PFSK-1 (cell line): ENCODE measurements at regions not wholly inside any gene's neighbourhood (a gene's known extent, or its start where the extent isn't known, plus 50 kb on each side); places are given as distances from the start of the nearest gene placed in this dataset.

ENCODE experiments used
- FOXP2 ChIP-seq: optimal IDR thresholded peaks from 2 replicates; pipeline ENCODE3; 2011; ENCODE audit warnings: borderline replicate concordance, control low read depth, inconsistent platforms; ENCODE audit not compliant: insufficient read depth; ENCODE audit errors: extremely low read length, extremely low read depth
- POLR2AphosphoS5 ChIP-seq: IDR thresholded peaks from 2 replicates; pipeline ENCODE4 v1.6.1; 2012; ENCODE audit warnings: low read depth, mild to moderate bottlenecking, control low read depth, low read length, moderate library complexity
- SIN3A ChIP-seq: IDR thresholded peaks from 2 replicates; pipeline ENCODE4 v1.6.1; 2012; ENCODE audit warnings: mild to moderate bottlenecking, low read length, moderate library complexity, borderline replicate concordance; ENCODE audit not compliant: insufficient read depth
- TAF1 ChIP-seq: IDR thresholded peaks from 2 replicates; pipeline ENCODE4 v1.6.1; 2012; ENCODE audit warnings: low read length, control low read depth, borderline replicate concordance; ENCODE audit not compliant: insufficient read depth
- TF ChIP-seq, protein P1 (sequence below), 2 experiments: IDR thresholded peaks; 2 replicates each; pipeline versions ENCODE4 v1.6.1 to v1.8.0; 2011 to 2012; ENCODE audit warnings: low read depth in 2 of 2, low read length in 2 of 2, control low read depth in 1 of 2, inconsistent platforms in 1 of 2, mild to moderate bottlenecking in 1 of 2, moderate library complexity in 1 of 2; ENCODE audit not compliant: insufficient read depth in 1 of 2

DNA sequence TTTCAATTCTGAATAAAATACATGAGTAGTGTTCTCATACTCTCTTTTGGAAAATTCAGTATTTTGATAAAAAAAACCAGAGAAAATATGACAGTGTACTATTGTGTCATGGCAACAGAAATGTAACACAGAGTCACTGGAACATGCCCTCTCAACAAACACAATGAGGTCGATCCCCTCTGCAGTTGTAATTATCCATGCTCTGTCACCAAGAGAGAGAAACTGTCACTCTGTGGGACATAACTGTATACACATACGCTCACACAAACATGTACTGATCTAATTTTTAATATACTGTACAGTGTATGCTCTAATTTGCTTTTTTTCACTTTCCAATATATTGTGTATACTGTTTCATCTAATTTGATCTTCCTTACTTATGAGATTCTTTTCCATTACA is 1136.8 kb upstream of the TENM3 start:
- no peak for TF ChIP-seq SIN3A
- TF ChIP-seq TAF1: no peak
- TF ChIP-seq POLR2AphosphoS5: no peak
- TF ChIP-seq, protein P1, sequence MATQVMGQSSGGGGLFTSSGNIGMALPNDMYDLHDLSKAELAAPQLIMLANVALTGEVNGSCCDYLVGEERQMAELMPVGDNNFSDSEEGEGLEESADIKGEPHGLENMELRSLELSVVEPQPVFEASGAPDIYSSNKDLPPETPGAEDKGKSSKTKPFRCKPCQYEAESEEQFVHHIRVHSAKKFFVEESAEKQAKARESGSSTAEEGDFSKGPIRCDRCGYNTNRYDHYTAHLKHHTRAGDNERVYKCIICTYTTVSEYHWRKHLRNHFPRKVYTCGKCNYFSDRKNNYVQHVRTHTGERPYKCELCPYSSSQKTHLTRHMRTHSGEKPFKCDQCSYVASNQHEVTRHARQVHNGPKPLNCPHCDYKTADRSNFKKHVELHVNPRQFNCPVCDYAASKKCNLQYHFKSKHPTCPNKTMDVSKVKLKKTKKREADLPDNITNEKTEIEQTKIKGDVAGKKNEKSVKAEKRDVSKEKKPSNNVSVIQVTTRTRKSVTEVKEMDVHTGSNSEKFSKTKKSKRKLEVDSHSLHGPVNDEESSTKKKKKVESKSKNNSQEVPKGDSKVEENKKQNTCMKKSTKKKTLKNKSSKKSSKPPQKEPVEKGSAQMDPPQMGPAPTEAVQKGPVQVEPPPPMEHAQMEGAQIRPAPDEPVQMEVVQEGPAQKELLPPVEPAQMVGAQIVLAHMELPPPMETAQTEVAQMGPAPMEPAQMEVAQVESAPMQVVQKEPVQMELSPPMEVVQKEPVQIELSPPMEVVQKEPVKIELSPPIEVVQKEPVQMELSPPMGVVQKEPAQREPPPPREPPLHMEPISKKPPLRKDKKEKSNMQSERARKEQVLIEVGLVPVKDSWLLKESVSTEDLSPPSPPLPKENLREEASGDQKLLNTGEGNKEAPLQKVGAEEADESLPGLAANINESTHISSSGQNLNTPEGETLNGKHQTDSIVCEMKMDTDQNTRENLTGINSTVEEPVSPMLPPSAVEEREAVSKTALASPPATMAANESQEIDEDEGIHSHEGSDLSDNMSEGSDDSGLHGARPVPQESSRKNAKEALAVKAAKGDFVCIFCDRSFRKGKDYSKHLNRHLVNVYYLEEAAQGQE (IDR thresholded peaks at IDR 0.05; ENCODE audit: insufficient read depth in 1 of 2, low read depth in 2 of 2, low read length in 2 of 2): no peak
- TF ChIP-seq FOXP2: no peak
